HG03565 (cell line): ENCODE measurements at regions not wholly inside any gene's neighbourhood (a gene's known extent, or its start where the extent isn't known, plus 50 kb on each side); places are given as distances from the start of the nearest gene placed in this dataset.

Source experiments
- ATAC-seq: cut with Tn5 transposase; IDR thresholded peaks from one replicate; pipeline ENCODE4 v1.9.1; 2021; ENCODE audit warnings: mild to moderate bottlenecking, moderate library complexity; ENCODE audit not compliant: unreplicated experiment

DNA sequence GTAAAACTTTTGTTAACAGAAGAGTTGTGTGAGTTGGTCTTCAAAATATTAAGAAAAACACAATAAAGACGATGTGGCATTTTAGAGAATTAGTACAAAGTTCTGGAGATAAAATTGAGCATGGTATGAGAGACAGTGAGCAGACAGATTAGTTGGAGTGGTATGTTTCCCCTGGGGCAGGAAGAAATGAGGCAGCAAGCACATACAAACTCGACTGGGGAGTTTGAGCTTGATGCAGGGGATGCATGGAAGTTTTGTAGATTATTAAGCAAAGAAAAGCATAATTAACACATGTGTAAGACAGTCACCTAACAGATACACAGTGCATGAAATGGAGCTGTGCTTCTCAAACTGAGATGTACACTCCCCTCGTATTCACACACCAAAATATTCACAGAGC is 58.1 kb upstream of the IL2 start:
- no peak for ATAC-seq

DNA sequence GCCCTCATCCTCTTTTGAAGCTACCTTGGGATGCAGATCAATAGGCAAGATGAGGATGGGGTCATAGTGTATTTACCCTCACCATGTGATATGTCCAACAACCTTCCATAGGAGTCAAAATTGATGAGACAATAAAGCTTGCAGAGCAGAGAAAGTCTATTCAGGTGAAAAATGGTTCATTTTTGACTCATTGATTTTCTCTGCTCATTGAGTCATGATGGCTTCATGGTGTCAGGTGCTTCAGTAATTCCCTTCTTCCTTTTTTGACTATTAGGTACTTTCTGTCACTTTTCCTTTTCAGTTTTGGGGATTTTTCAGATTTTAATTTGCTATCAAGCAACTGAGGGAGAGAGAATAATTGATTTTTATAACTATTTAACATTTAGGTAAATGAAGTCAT is 55.9 kb upstream of the IL2 start:
- no peak for ATAC-seq

DNA sequence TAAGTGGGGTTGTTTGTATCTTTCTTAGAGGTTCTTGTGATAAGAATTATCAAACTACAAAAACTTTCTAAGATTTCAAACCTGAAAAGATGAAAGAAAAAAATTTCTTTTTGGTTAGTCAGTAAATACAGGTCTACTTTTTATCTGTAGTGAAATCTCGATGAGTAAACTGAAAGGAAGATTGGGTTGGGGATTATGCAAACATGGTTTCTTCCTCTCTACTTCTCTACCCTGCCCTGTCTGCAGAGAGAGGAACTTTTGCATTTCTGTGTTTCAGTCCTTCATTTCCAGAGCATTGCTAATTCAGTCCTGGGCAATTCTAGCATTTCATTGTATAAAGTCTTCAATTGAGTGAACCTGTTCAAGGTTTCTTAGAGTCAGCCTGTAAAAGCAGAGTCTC is 51.6 kb upstream of the IL2 start:
- peak; percentile 55 for ATAC-seq
